ENCODE measurements at regions not wholly inside any gene's neighbourhood (a gene's known extent, or its start where the extent isn't known, plus 50 kb on each side); places are given as distances from the start of the nearest gene placed in this dataset.

- TF ChIP-seq, protein P1, sequence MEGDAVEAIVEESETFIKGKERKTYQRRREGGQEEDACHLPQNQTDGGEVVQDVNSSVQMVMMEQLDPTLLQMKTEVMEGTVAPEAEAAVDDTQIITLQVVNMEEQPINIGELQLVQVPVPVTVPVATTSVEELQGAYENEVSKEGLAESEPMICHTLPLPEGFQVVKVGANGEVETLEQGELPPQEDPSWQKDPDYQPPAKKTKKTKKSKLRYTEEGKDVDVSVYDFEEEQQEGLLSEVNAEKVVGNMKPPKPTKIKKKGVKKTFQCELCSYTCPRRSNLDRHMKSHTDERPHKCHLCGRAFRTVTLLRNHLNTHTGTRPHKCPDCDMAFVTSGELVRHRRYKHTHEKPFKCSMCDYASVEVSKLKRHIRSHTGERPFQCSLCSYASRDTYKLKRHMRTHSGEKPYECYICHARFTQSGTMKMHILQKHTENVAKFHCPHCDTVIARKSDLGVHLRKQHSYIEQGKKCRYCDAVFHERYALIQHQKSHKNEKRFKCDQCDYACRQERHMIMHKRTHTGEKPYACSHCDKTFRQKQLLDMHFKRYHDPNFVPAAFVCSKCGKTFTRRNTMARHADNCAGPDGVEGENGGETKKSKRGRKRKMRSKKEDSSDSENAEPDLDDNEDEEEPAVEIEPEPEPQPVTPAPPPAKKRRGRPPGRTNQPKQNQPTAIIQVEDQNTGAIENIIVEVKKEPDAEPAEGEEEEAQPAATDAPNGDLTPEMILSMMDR (IDR thresholded peaks at IDR 0.05; ENCODE audit: low read depth, low read length, poor library complexity, severe bottlenecking) = no peak
- no peak for TF ChIP-seq EZH2phosphoT487 (IDR thresholded peaks at IDR 0.05; ENCODE audit: borderline replicate concordance, low read length)
Measured at GRCh38 chr9:38137342-38137741, 68.3 kb upstream of the SHB start.
